Activated T-cell treated with anti-CD3 and anti-CD28 coated beads, Interleukin-2, amount 50 U/mL, for 72 hours (primary cell): ENCODE measurements at regions not wholly inside any gene's neighbourhood (a gene's known extent, or its start where the extent isn't known, plus 50 kb on each side); places are given as distances from the start of the nearest gene placed in this dataset.

Experiments used
- ATAC-seq, 2 donors: fragments of 150-1000 bp; cut with Tn5 transposase; replicated peaks in 1 of 2; 2 replicates each; pipeline ENCODE4 v1.10.0; 2021; ENCODE audit warnings: moderate library complexity in 2 of 2, mild to moderate bottlenecking in 1 of 2
- DNase-seq, 2 donors: peaks; one replicate each; pipeline ENCODE4 v3.0.0; 2021 to 2022; ENCODE audit warnings: mixed read lengths in 1 of 2
- H3K27ac Mint-ChIP-seq: one replicate; pipeline ENCODE4 v1.8.0; 2022; ENCODE audit warnings: mild to moderate bottlenecking, moderate library complexity, mixed read lengths
- H3K27me3 Mint-ChIP-seq: one replicate; pipeline ENCODE4 v1.8.0; 2022; ENCODE audit warnings: low read depth, mixed read lengths
- H3K36me3 Mint-ChIP-seq, 2 donors: one replicate each; pipeline ENCODE4 v1.8.0; 2022; ENCODE audit warnings: mixed read lengths in 2 of 2, mild to moderate bottlenecking in 1 of 2; ENCODE audit not compliant: insufficient read depth in 2 of 2
- H3K4me1 Mint-ChIP-seq: one replicate; pipeline ENCODE4 v1.8.0; 2022; ENCODE audit warnings: low read depth, mixed read lengths
- H3K4me3 Mint-ChIP-seq, 2 donors: one replicate each; pipeline ENCODE4 v1.8.0; 2022; ENCODE audit warnings: mild to moderate bottlenecking in 2 of 2, mixed read lengths in 2 of 2, moderate library complexity in 2 of 2
- H3K9me3 Mint-ChIP-seq, 2 donors: one replicate each; pipeline ENCODE4 v1.8.0; 2022; ENCODE audit warnings: mixed read lengths in 2 of 2

- Mint-ChIP-seq H3K27me3 (peaks cover 15% of the 10 kb centered on the region), H3K36me3 (peaks cover 0 to 2% of the 10 kb centered on the region in 2 donors)
- no peak for ATAC-seq
Observed at GRCh38 chr2:196499686-196500085, 139.8 kb upstream of the CCDC150 start.

GRCh38 chr2:196500686-196501431, 138.7 kb upstream of the CCDC150 start:
- H3K36me3 Mint-ChIP-seq = peaks cover 0 to 2% of the 10 kb centered on the region in 2 donors
- H3K4me3 Mint-ChIP-seq = no peak overlapping the region
- no peaks in the 10 kb centered on the region for H3K4me1 Mint-ChIP-seq
- H3K27ac Mint-ChIP-seq = no peak overlapping the region
- H3K27me3 Mint-ChIP-seq = peaks cover 24% of the 10 kb centered on the region
- DNase-seq (no peak), ATAC-seq (no peak)
- H3K9me3 Mint-ChIP-seq = peaks cover 3 to 5% of the 10 kb centered on the region in 2 donors

More at GRCh38 chr2:196499686-196500085, 139.8 kb upstream of the CCDC150 start:
- no peak for DNase-seq
- Mint-ChIP-seq H3K27ac (no peak overlapping the region), H3K9me3 (peaks cover 3 to 5% of the 10 kb centered on the region in 2 donors), H3K4me3 (no peak overlapping the region), H3K4me1 (no peaks in the 10 kb centered on the region)

GRCh38 chr2:196501836-196502235, 137.7 kb upstream of the CCDC150 start:
- no peak overlapping the region for H3K27ac Mint-ChIP-seq
- DNase-seq = no peak
- H3K9me3 Mint-ChIP-seq = peaks cover 3 to 5% of the 10 kb centered on the region in 2 donors
- peaks cover 0 to 2% of the 10 kb centered on the region in 2 donors for H3K36me3 Mint-ChIP-seq
- no peak overlapping the region for H3K4me3 Mint-ChIP-seq
- ATAC-seq = no peak
- H3K4me1 Mint-ChIP-seq = no peaks in the 10 kb centered on the region
- peaks cover 27% of the 10 kb centered on the region for H3K27me3 Mint-ChIP-seq

- DNase-seq (no peak), ATAC-seq (no peak)
- H3K4me1 Mint-ChIP-seq = no peaks in the 10 kb centered on the region
- H3K27me3 Mint-ChIP-seq = peaks cover 27% of the 10 kb centered on the region
- peaks cover 0 to 2% of the 10 kb centered on the region in 2 donors for H3K36me3 Mint-ChIP-seq
- no peak overlapping the region for H3K4me3 Mint-ChIP-seq
- no peak overlapping the region for H3K27ac Mint-ChIP-seq
- peaks cover 3 to 5% of the 10 kb centered on the region in 2 donors for H3K9me3 Mint-ChIP-seq
Observed at GRCh38 chr2:196502386-196502785, 137.1 kb upstream of the CCDC150 start.

- H3K36me3 Mint-ChIP-seq = peaks cover 0 to 2% of the 10 kb centered on the region in 2 donors
- DNase-seq (no peak), ATAC-seq (no peak)
- no peaks in the 10 kb centered on the region for H3K4me1 Mint-ChIP-seq
- no peak overlapping the region for H3K27ac Mint-ChIP-seq
- peaks cover 33% of the 10 kb centered on the region for H3K27me3 Mint-ChIP-seq
- peaks cover 3 to 5% of the 10 kb centered on the region in 2 donors for H3K9me3 Mint-ChIP-seq
- H3K4me3 Mint-ChIP-seq = no peak overlapping the region
Observed at GRCh38 chr2:196503398-196503797, 136.1 kb upstream of the CCDC150 start.

- Mint-ChIP-seq H3K9me3 (no peaks in the 10 kb centered on the region), H3K4me1 (no peaks in the 10 kb centered on the region), H3K27me3 (peaks cover 39% of the 10 kb centered on the region), H3K4me3 (no peak overlapping the region), H3K27ac (no peak overlapping the region), H3K36me3 (no peaks in the 10 kb centered on the region)
- no peak for DNase-seq
- no peak for ATAC-seq
Observed at GRCh38 chr2:196504788-196505187, 134.7 kb upstream of the CCDC150 start.

- Mint-ChIP-seq H3K9me3 (no peaks in the 10 kb centered on the region), H3K27ac (no peak overlapping the region), H3K36me3 (no peaks in the 10 kb centered on the region), H3K4me3 (no peak overlapping the region), H3K27me3 (peaks cover 18% of the 10 kb centered on the region), H3K4me1 (no peaks in the 10 kb centered on the region)
- ATAC-seq = no peak
- no peak for DNase-seq
Observed at GRCh38 chr2:196510246-196510645, 129.3 kb upstream of the CCDC150 start.

GRCh38 chr2:196511258-196512168, 128.0 kb upstream of the CCDC150 start:
- no peak overlapping the region for H3K4me3 Mint-ChIP-seq
- H3K9me3 Mint-ChIP-seq = no peaks in the 10 kb centered on the region
- DNase-seq (no peak), ATAC-seq (no peak)
- no peaks in the 10 kb centered on the region for H3K4me1 Mint-ChIP-seq
- H3K27me3 Mint-ChIP-seq = peaks cover 12% of the 10 kb centered on the region
- no peaks in the 10 kb centered on the region for H3K36me3 Mint-ChIP-seq
- no peak overlapping the region for H3K27ac Mint-ChIP-seq

- ATAC-seq (no peak), DNase-seq (no peak)
- Mint-ChIP-seq H3K4me3 (no peak overlapping the region), H3K36me3 (no peaks in the 10 kb centered on the region), H3K27me3 (no peaks in the 10 kb centered on the region), H3K4me1 (no peaks in the 10 kb centered on the region), H3K9me3 (no peaks in the 10 kb centered on the region), H3K27ac (no peak overlapping the region)
Observed at GRCh38 chr2:196513796-196514526, 125.6 kb upstream of the CCDC150 start.

GRCh38 chr2:196514641-196515040, 124.9 kb upstream of the CCDC150 start:
- DNase-seq (no peak), ATAC-seq (no peak)
- no peaks in the 10 kb centered on the region for H3K36me3 Mint-ChIP-seq
- H3K27ac Mint-ChIP-seq = no peak overlapping the region
- H3K9me3 Mint-ChIP-seq = no peaks in the 10 kb centered on the region
- H3K4me3 Mint-ChIP-seq = no peak overlapping the region
- H3K27me3 Mint-ChIP-seq = no peaks in the 10 kb centered on the region
- no peaks in the 10 kb centered on the region for H3K4me1 Mint-ChIP-seq

- DNase-seq (no peak), ATAC-seq (no peak)
- H3K36me3 Mint-ChIP-seq = no peaks in the 10 kb centered on the region
- no peaks in the 10 kb centered on the region for H3K4me1 Mint-ChIP-seq
- H3K9me3 Mint-ChIP-seq = no peaks in the 10 kb centered on the region
- no peaks in the 10 kb centered on the region for H3K27me3 Mint-ChIP-seq
- no peak overlapping the region for H3K4me3 Mint-ChIP-seq
- no peak overlapping the region for H3K27ac Mint-ChIP-seq
Observed at GRCh38 chr2:196515051-196515450, 124.5 kb upstream of the CCDC150 start.

GRCh38 chr2:196515608-196516007, 123.9 kb upstream of the CCDC150 start:
- Mint-ChIP-seq H3K9me3 (no peaks in the 10 kb centered on the region), H3K36me3 (no peaks in the 10 kb centered on the region), H3K27me3 (no peaks in the 10 kb centered on the region), H3K4me1 (no peaks in the 10 kb centered on the region), H3K4me3 (no peak overlapping the region), H3K27ac (no peak overlapping the region)
- ATAC-seq (no peak), DNase-seq (no peak)

GRCh38 chr2:196516564-196516963, 123.0 kb upstream of the CCDC150 start:
- no peaks in the 10 kb centered on the region for H3K36me3 Mint-ChIP-seq
- DNase-seq (no peak), ATAC-seq (no peak)
- H3K27ac Mint-ChIP-seq = no peak overlapping the region
- no peaks in the 10 kb centered on the region for H3K4me1 Mint-ChIP-seq
- no peaks in the 10 kb centered on the region for H3K9me3 Mint-ChIP-seq
- no peaks in the 10 kb centered on the region for H3K27me3 Mint-ChIP-seq
- no peak overlapping the region for H3K4me3 Mint-ChIP-seq
